GM12878 (cell line): ENCODE measurements at regions not wholly inside any gene's neighbourhood (a gene's known extent, or its start where the extent isn't known, plus 50 kb on each side); places are given as distances from the start of the nearest gene placed in this dataset.

ENCODE experiments used
- ATAC-seq: fragments of 200-7000 bp; cut with Tn5 transposase; 3 replicates; pipeline ENCODE4 v1.9.1; 2020; ENCODE audit warnings: mild to moderate bottlenecking, moderate library complexity
- BruUV-seq: library from RNA; stranded (reverse); fragments of 400-500 nt; replicated peaks from 2 replicates; lab custom pipeline; 2021; lab: Mats Ljungman, UMichigan
- CTCF ChIA-PET: fragments of 300-600 bp; sonication (Branson Sonifier 250); formaldehyde crosslinking; extraction: SDS; loops from one replicate; lab custom pipeline; 2021; ENCODE audit warnings: inconsistent platforms; lab: Yijun Ruan, JAX
- POLR2A ChIA-PET: fragments of 350-600 bp; formaldehyde crosslinking; extraction: SDS; loops from one replicate; lab custom pipeline; 2021; ENCODE audit warnings: inconsistent platforms; lab: Charles Lee
- RAD21 ChIA-PET: fragments of 300-600 bp; sonication (Branson Sonifier 250); formaldehyde crosslinking; loops from one replicate; lab custom pipeline; 2023; ENCODE audit warnings: antibody characterized with exemption; ENCODE audit not compliant: unreplicated experiment; lab: Charles Lee
- SMC1A ChIA-PET: fragments of 300-600 bp; sonication (Branson Sonifier 250); formaldehyde crosslinking; loops from one replicate; lab custom pipeline; 2023; ENCODE audit not compliant: unreplicated experiment, uncharacterized antibody; lab: Charles Lee
- DNase-seq: peaks from one replicate; pipeline ENCODE4 v3.0.0-alpha.2; 2011; ENCODE audit warnings: low read depth, low spot score
- FAIRE-seq: peaks from 3 replicates; lab custom pipeline; 2011; peaks lifted over from hg19 to GRCh38; lab: Jason Lieb, UNC
- H2AFZ ChIP-seq: 2 replicates; pipeline ENCODE4 v1.6.0; 2011; ENCODE audit warnings: low read depth, low read length, control low read depth; ENCODE audit not compliant: control insufficient read depth
- H3K27ac ChIP-seq: 2 replicates; pipeline ENCODE4 v1.5.1; 2011; ENCODE audit warnings: control low read depth; ENCODE audit not compliant: control insufficient read depth, insufficient read depth
- H3K27me3 ChIP-seq, 2 experiments: replicated peaks in 1 of 2; 2 replicates each; pipeline versions ENCODE4 v1.6.0 to v1.6.1; 2011; ENCODE audit warnings: low read length in 1 of 2; ENCODE audit not compliant: control insufficient read depth in 2 of 2, insufficient read depth in 2 of 2
- H3K36me3 ChIP-seq, 2 experiments: 2 replicates each; pipeline ENCODE4 v1.5.1; 2011; ENCODE audit warnings: low read length in 1 of 2; ENCODE audit not compliant: control insufficient read depth in 2 of 2, insufficient read depth in 2 of 2
- H3K4me1 ChIP-seq: 2 replicates; pipeline ENCODE4 v1.6.1; 2011; ENCODE audit warnings: mild to moderate bottlenecking, low read length, moderate library complexity, mixed read lengths; ENCODE audit not compliant: control insufficient read depth, insufficient read depth
- H3K4me2 ChIP-seq: 2 replicates; pipeline ENCODE4 v1.6.0; 2011; ENCODE audit warnings: control low read depth; ENCODE audit not compliant: control insufficient read depth, insufficient read depth
- H3K4me3 ChIP-seq: fragments of 200-600 bp; sonication (generic); 2 replicates; pipeline ENCODE4 v1.5.1; 2016
- H3K79me2 ChIP-seq: 2 replicates; pipeline ENCODE4 v1.6.0; 2011; ENCODE audit warnings: low read length; ENCODE audit not compliant: control insufficient read depth, insufficient read depth
- H3K9ac ChIP-seq: 2 replicates; pipeline ENCODE4 v1.8.0; 2011; ENCODE audit warnings: low read length, control low read depth, mixed read lengths; ENCODE audit not compliant: control insufficient read depth, insufficient read depth
- H3K9me3 ChIP-seq: replicated peaks from 3 replicates; pipeline ENCODE4 v1.5.1; 2011; ENCODE audit warnings: mild to moderate bottlenecking, low read length; ENCODE audit not compliant: control insufficient read depth, insufficient read depth
- H4K20me1 ChIP-seq: 2 replicates; pipeline ENCODE4 v1.6.0; 2011; ENCODE audit not compliant: control insufficient read depth, insufficient read depth
- BHLHE40 ChIP-seq, 2 experiments: fragments of 450-650 bp in 1 of 2; IDR thresholded peaks; 2 replicates each; pipeline ENCODE4 v1.6.1; 2011 to 2017; ENCODE audit warnings: low read depth in 2 of 2, borderline replicate concordance in 1 of 2, improper control_type of control experiment in 1 of 2, low read length in 1 of 2, mild to moderate bottlenecking in 1 of 2
- CBX3 ChIP-seq: fragments of 200-600 bp; sonication (generic); IDR thresholded peaks from 2 replicates; pipeline ENCODE4 v1.6.1; 2016; ENCODE audit warnings: low read depth, borderline replicate concordance
- PAX5 ChIP-seq: IDR thresholded peaks from 2 replicates; pipeline ENCODE4 v1.6.1; 2011; ENCODE audit warnings: low read depth, low read length, borderline replicate concordance
- RFX5 ChIP-seq: IDR thresholded peaks from 2 replicates; pipeline ENCODE4 v1.6.1; 2011; ENCODE audit warnings: low read depth, low read length, improper control_type of control experiment
- SMAD5 ChIP-seq: IDR thresholded peaks from 2 replicates; pipeline ENCODE4 v1.6.1; 2016; ENCODE audit warnings: antibody characterized with exemption, low read depth
- SP1 ChIP-seq: IDR thresholded peaks from one replicate; pipeline ENCODE4 v1.6.1; 2011; ENCODE audit warnings: low read depth, low read length
- SPI1 ChIP-seq: IDR thresholded peaks from 2 replicates; pipeline ENCODE4 v1.6.1; 2011; ENCODE audit warnings: low read depth, mild to moderate bottlenecking, low read length, moderate library complexity, borderline replicate concordance; ENCODE audit not compliant: insufficient read depth
- STAT1 ChIP-seq: fragments of 450-650 bp; conservative IDR thresholded peaks from 2 replicates; pipeline ENCODE4 v1.6.1; 2014; ENCODE audit warnings: antibody characterized with exemption, mild to moderate bottlenecking
- TCF3 ChIP-seq: IDR thresholded peaks from 2 replicates; pipeline ENCODE4 v1.6.1; 2012; ENCODE audit warnings: low read depth, mild to moderate bottlenecking, low read length, borderline replicate concordance; ENCODE audit not compliant: insufficient read depth
- WGBS: methylation state at CpG from one replicate; pipeline ENCODE4 v1.1.6; 2016; ENCODE audit warnings: low lambda C conversion rate; ENCODE audit not compliant: insufficient replicate concordance, insufficient coverage; ENCODE audit errors: missing lambda C conversion rate; 5-methylcytosine and 5-hydroxymethylcytosine counted together
- in situ Hi-C: fragments of 300-500 bp; cut with MboI; formaldehyde crosslinking; loops from 9 replicates; pipeline ENCODE4 v1.14.3; 2018; ENCODE audit warnings: mixed read lengths
- intact Hi-C: fragments of 100-400 bp; cut with micrococcal nuclease; formaldehyde crosslinking; loops from one replicate; pipeline ENCODE4 v1.14.2; 2022; ENCODE audit not compliant: unreplicated experiment
- TF ChIP-seq, protein P1 (sequence below): fragments of 450-650 bp; formaldehyde crosslinking; IDR thresholded peaks from 2 replicates; pipeline ENCODE4 v1.4.0; 2020; ENCODE audit warnings: mild to moderate bottlenecking, moderate library complexity

DNA sequence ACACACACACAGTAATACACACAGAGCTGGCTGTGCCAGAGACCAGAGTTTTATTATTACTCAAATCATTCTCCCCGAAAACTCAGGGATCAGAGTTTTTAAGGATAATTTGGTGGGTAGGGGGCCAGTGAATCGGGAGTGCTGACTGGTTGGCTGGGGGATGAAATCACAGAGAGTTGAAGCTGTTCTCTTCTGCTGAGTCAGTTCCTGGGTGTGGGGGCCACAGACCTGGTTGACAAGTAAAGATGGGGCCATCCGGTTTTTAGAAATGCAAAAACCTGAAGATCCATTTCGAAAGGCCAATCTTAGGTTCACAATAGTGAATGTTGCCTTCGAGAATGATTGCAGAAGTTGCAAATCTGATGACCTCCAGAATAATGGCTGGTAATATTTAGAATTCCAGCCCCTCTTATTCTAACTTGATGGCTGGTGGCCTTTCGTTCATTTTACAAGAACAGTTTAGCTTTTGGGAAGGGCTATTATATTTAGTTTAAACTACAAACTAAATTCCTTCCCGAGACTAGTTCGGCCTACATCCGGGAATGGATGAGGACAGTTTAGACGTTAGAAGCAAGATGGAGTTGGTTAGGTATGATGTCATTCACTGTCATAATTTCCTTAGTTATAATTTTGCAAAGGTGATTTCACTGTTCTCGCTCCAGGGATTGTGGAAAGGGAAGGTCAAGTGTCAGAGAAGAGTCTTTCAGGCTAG, 123.2 kb downstream of the KCNJ18 start:
- SMC1A ChIA-PET = no interaction called here
- Histone ChIP-seq H3K9ac (no peak overlapping the region), H3K36me3 (no peaks in the 10 kb centered on the region), H3K9me3 (no peaks in the 10 kb centered on the region; the same call in 1 of the 3 replicates), H3K27me3 (no peaks in the 10 kb centered on the region), H3K27ac (no peak overlapping the region), H2AFZ (no peak overlapping the region), H4K20me1 (no peaks in the 10 kb centered on the region), H3K79me2 (no peaks in the 10 kb centered on the region), H3K4me2 (no peak overlapping the region), H3K4me3 (no peak overlapping the region), H3K4me1 (no peaks in the 10 kb centered on the region)
- 21% methylated on average over 11 of the region's 11 CpGs for WGBS
- CTCF ChIA-PET = no interaction called here
- DNase-seq (no peak), ATAC-seq (no peak), FAIRE-seq (no peak)
- POLR2A ChIA-PET = no interaction called here
- in situ Hi-C loops = no loop called here
- intact Hi-C loops = no loop called here
- TF ChIP-seq CBX3 (no peak), RFX5 (no peak), TCF3 (no peak), SPI1 (no peak), PAX5 (no peak), BHLHE40 (IDR thresholded peaks at IDR 0.05; ENCODE audit: borderline replicate concordance in 1 of 2, low read depth in 2 of 2, low read length in 1 of 2) (no peak), SP1 (no peak), STAT1 (no peak), SMAD5 (no peak)
- TF ChIP-seq, protein P1, sequence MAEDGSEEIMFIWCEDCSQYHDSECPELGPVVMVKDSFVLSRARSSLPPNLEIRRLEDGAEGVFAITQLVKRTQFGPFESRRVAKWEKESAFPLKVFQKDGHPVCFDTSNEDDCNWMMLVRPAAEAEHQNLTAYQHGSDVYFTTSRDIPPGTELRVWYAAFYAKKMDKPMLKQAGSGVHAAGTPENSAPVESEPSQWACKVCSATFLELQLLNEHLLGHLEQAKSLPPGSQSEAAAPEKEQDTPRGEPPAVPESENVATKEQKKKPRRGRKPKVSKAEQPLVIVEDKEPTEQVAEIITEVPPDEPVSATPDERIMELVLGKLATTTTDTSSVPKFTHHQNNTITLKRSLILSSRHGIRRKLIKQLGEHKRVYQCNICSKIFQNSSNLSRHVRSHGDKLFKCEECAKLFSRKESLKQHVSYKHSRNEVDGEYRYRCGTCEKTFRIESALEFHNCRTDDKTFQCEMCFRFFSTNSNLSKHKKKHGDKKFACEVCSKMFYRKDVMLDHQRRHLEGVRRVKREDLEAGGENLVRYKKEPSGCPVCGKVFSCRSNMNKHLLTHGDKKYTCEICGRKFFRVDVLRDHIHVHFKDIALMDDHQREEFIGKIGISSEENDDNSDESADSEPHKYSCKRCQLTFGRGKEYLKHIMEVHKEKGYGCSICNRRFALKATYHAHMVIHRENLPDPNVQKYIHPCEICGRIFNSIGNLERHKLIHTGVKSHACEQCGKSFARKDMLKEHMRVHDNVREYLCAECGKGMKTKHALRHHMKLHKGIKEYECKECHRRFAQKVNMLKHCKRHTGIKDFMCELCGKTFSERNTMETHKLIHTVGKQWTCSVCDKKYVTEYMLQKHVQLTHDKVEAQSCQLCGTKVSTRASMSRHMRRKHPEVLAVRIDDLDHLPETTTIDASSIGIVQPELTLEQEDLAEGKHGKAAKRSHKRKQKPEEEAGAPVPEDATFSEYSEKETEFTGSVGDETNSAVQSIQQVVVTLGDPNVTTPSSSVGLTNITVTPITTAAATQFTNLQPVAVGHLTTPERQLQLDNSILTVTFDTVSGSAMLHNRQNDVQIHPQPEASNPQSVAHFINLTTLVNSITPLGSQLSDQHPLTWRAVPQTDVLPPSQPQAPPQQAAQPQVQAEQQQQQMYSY = no peak
- no TSS peak for BruUV-seq
- RAD21 ChIA-PET = no interaction called here
